GM12865 (cell line): ENCODE measurements at regions not wholly inside any gene's neighbourhood (a gene's known extent, or its start where the extent isn't known, plus 50 kb on each side); places are given as distances from the start of the nearest gene placed in this dataset.

ENCODE experiments used
- DNase-seq: peaks from one replicate; pipeline ENCODE4 v3.0.0; 2010; ENCODE audit warnings: low read depth
- H3K4me3 ChIP-seq: 2 replicates; pipeline ENCODE4 v1.5.1; 2011; ENCODE audit warnings: mild to moderate bottlenecking, low read depth, low read length, control low read depth
- CTCF ChIP-seq: IDR thresholded peaks from 2 replicates; pipeline ENCODE4 v1.5.1; 2011; ENCODE audit warnings: low read length, control low read depth, low read depth, inconsistent platforms; ENCODE audit not compliant: insufficient read depth; ENCODE audit errors: missing control alignments

- no peak for DNase-seq
- TF ChIP-seq CTCF: no peak
- no peak overlapping the region for H3K4me3 ChIP-seq
Measured at GRCh38 chr20:20783450-20783849, 71.0 kb upstream of the RALGAPA2 start.

GRCh38 chr20:20782755-20783154, 70.3 kb upstream of the RALGAPA2 start:
- DNase-seq: no peak
- TF ChIP-seq CTCF: no peak
- no peak overlapping the region for H3K4me3 ChIP-seq

GRCh38 chr20:20782231-20782630, 69.8 kb upstream of the RALGAPA2 start:
- no peak for DNase-seq
- no peak for TF ChIP-seq CTCF
- H3K4me3 ChIP-seq: no peak overlapping the region

- no peak for DNase-seq
- no peak for TF ChIP-seq CTCF
- H3K4me3 ChIP-seq: no peak overlapping the region
Measured at GRCh38 chr20:20781029-20781428, 68.6 kb upstream of the RALGAPA2 start.

GRCh38 chr20:20780127-20780824, 67.8 kb upstream of the RALGAPA2 start:
- no peak overlapping the region for H3K4me3 ChIP-seq
- TF ChIP-seq CTCF: no peak
- DNase-seq: peak; percentile 15

GRCh38 chr20:20778676-20779075, 66.2 kb upstream of the RALGAPA2 start:
- DNase-seq: no peak
- no peak for TF ChIP-seq CTCF
- no peak overlapping the region for H3K4me3 ChIP-seq

GRCh38 chr20:20772497-20773085, 60.1 kb upstream of the RALGAPA2 start:
- DNase-seq: no peak
- no peak for TF ChIP-seq CTCF
- no peak overlapping the region for H3K4me3 ChIP-seq
